ENCODE measurements at regions not wholly inside any gene's neighbourhood (a gene's known extent, or its start where the extent isn't known, plus 50 kb on each side); places are given as distances from the start of the nearest gene placed in this dataset.
A peak's percentile ranks its signal among the peaks of the same experiment; 100 is the strongest.

- H3K27me3 Mint-ChIP-seq (ENCODE audit: unreplicated experiment): no peaks in the 10 kb centered on the region
- no peak overlapping the region for H3K27ac Mint-ChIP-seq (ENCODE audit: unreplicated experiment)
- H3K4me3 Mint-ChIP-seq (ENCODE audit: low read depth, unreplicated experiment): no peak overlapping the region
- BruUV-seq (replicated peaks): no TSS peak
- no peaks in the 10 kb centered on the region for H3K36me3 Mint-ChIP-seq (ENCODE audit: insufficient read depth, unreplicated experiment)
- no peaks in the 10 kb centered on the region for H3K9me3 Mint-ChIP-seq (ENCODE audit: low read depth, unreplicated experiment)
- no peak for DNase-seq
- intact Hi-C loops (cut with micrococcal nuclease; ENCODE audit: unreplicated experiment): no loop called here
- TF ChIP-seq CTCF (IDR thresholded peaks at IDR 0.05; ENCODE audit: unreplicated experiment): no peak
- peaks cover 4% of the 10 kb centered on the region for H3K4me1 Mint-ChIP-seq (ENCODE audit: low read depth, unreplicated experiment)
- CTCF ChIA-PET: no interaction called here
These were observed 267.6 kb downstream of the RND3 start for GRCh38 chr2:150219861-150220260.

DNA sequence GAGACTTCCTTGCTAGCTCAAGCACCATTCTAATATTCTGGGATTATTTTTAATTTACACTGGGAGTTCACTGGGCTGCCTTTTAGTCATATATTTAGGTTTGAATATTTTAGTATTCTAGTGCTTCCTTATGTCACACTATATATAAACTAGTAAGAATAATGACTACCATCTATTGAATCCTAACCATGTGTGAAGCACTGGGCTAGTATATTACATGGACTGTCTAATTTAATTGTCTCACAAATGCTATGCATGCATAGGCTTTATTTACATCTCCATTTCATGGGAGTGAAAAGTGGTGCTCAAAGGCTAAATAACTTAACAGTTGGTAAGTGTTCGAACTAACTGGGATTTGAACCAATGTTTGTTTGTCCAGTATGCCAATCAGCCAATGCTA lies 272.4 kb downstream of the RND3 start:
- H3K9me3 Mint-ChIP-seq (ENCODE audit: low read depth, unreplicated experiment): no peaks in the 10 kb centered on the region
- peaks cover 19% of the 10 kb centered on the region for H3K4me1 Mint-ChIP-seq (ENCODE audit: low read depth, unreplicated experiment)
- CTCF ChIA-PET: no interaction called here
- no peak for DNase-seq
- intact Hi-C loops (cut with micrococcal nuclease; ENCODE audit: unreplicated experiment): loop anchor here (2.0 kb wide), 1 partner anchor 264 kb away; no protein-coding TSS in a partner anchor
- BruUV-seq (replicated peaks): no TSS peak
- H3K27me3 Mint-ChIP-seq (ENCODE audit: unreplicated experiment): no peaks in the 10 kb centered on the region
- H3K27ac Mint-ChIP-seq (ENCODE audit: unreplicated experiment): peak overlapping the region; percentile 14
- no peak overlapping the region for H3K4me3 Mint-ChIP-seq (ENCODE audit: low read depth, unreplicated experiment)
- TF ChIP-seq CTCF (IDR thresholded peaks at IDR 0.05; ENCODE audit: unreplicated experiment): no peak
- no peaks in the 10 kb centered on the region for H3K36me3 Mint-ChIP-seq (ENCODE audit: insufficient read depth, unreplicated experiment)

DNA sequence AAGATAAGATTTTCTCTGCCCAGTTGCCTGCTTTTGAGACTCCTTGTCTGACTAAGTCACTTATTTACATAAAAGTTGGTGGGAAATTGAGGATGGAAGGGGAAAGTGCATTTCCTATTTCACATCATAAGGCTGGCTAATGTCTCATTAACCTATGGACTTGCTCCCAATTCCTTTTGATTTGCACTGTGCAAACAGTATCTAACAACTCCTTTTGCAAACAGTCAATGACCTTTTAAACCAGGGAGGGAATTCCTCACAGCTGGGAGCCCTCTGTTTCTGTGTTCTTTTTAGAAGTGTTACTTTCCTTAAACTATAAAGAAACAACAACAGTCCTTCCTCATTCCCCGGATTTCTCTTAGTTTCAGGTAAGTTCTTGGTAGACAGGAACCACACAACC lies 272.8 kb downstream of the RND3 start:
- BruUV-seq (replicated peaks): no TSS peak
- Mint-ChIP-seq H3K27ac (ENCODE audit: unreplicated experiment) (peak overlapping the region; percentile 14), H3K27me3 (ENCODE audit: unreplicated experiment) (no peaks in the 10 kb centered on the region), H3K4me1 (ENCODE audit: low read depth, unreplicated experiment) (peaks cover 19% of the 10 kb centered on the region), H3K9me3 (ENCODE audit: low read depth, unreplicated experiment) (no peaks in the 10 kb centered on the region), H3K36me3 (ENCODE audit: insufficient read depth, unreplicated experiment) (no peaks in the 10 kb centered on the region), H3K4me3 (ENCODE audit: low read depth, unreplicated experiment) (no peak overlapping the region)
- intact Hi-C loops (cut with micrococcal nuclease; ENCODE audit: unreplicated experiment): loop anchor here (2.0 kb wide), 1 partner anchor 264 kb away; no protein-coding TSS in a partner anchor
- TF ChIP-seq CTCF (IDR thresholded peaks at IDR 0.05; ENCODE audit: unreplicated experiment): no peak
- peak; percentile 33 for DNase-seq
- CTCF ChIA-PET: no interaction called here

GRCh38 chr2:150212722-150213171 lies 274.7 kb downstream of the RND3 start:
- intact Hi-C loops (cut with micrococcal nuclease; ENCODE audit: unreplicated experiment): no loop called here
- BruUV-seq (replicated peaks): no TSS peak
- Mint-ChIP-seq H3K9me3 (ENCODE audit: low read depth, unreplicated experiment) (no peaks in the 10 kb centered on the region), H3K27ac (ENCODE audit: unreplicated experiment) (peak overlapping the region; percentile 48), H3K36me3 (ENCODE audit: insufficient read depth, unreplicated experiment) (no peaks in the 10 kb centered on the region), H3K27me3 (ENCODE audit: unreplicated experiment) (no peaks in the 10 kb centered on the region), H3K4me3 (ENCODE audit: low read depth, unreplicated experiment) (no peak overlapping the region), H3K4me1 (ENCODE audit: low read depth, unreplicated experiment) (peaks cover 19% of the 10 kb centered on the region)
- CTCF ChIA-PET: no interaction called here
- DNase-seq: no peak
- no peak for TF ChIP-seq CTCF (IDR thresholded peaks at IDR 0.05; ENCODE audit: unreplicated experiment)

All from Calu3 (cell line).